ENCODE measurements at regions not wholly inside any gene's neighbourhood (a gene's known extent, or its start where the extent isn't known, plus 50 kb on each side); places are given as distances from the start of the nearest gene placed in this dataset.

DNA sequence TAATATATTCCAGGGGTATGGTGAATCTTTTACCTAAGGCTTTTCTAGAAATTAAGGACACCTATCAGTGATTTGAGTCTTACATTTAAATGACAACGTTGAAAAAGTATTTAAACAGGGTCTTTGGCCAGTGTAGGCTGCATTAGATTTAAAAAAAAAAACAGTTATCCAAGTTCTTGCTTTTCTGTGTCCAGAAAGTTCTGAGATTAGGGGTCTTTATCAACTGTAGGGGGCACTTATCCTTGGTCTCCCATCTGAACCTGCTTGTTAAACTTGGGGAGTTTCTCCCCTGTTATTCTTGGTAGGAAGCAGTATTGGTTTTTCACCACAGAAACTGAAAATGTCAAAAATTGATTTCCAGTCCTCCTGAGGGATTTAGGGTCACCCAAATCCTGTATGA is 155.9 kb upstream of the ZNF217 start:
- Mint-ChIP-seq H3K4me3 (ENCODE audit: low read depth, unreplicated experiment) (no peak overlapping the region), H3K27me3 (ENCODE audit: unreplicated experiment) (no peaks in the 10 kb centered on the region), H3K4me1 (ENCODE audit: low read depth, unreplicated experiment) (peaks cover 53% of the 10 kb centered on the region), H3K36me3 (ENCODE audit: insufficient read depth, unreplicated experiment) (peaks cover 6% of the 10 kb centered on the region), H3K27ac (ENCODE audit: unreplicated experiment) (peak overlapping the region; percentile 28), H3K9me3 (ENCODE audit: low read depth, unreplicated experiment) (no peaks in the 10 kb centered on the region)
- intact Hi-C loops (cut with micrococcal nuclease; ENCODE audit: unreplicated experiment): loop anchor here (10.0 kb wide), 1 partner anchor 315 kb away; no protein-coding TSS in a partner anchor
- CTCF ChIA-PET: interaction anchor here (0.6 to 2.1 kb wide), 5 partner anchors 11 to 191 kb away, joined by 3 to 12 read pairs (median 3); no protein-coding TSS in a partner anchor
- TF ChIP-seq CTCF (IDR thresholded peaks at IDR 0.05; ENCODE audit: unreplicated experiment): no peak
- no TSS peak for BruUV-seq (replicated peaks)
- DNase-seq: no peak

DNA sequence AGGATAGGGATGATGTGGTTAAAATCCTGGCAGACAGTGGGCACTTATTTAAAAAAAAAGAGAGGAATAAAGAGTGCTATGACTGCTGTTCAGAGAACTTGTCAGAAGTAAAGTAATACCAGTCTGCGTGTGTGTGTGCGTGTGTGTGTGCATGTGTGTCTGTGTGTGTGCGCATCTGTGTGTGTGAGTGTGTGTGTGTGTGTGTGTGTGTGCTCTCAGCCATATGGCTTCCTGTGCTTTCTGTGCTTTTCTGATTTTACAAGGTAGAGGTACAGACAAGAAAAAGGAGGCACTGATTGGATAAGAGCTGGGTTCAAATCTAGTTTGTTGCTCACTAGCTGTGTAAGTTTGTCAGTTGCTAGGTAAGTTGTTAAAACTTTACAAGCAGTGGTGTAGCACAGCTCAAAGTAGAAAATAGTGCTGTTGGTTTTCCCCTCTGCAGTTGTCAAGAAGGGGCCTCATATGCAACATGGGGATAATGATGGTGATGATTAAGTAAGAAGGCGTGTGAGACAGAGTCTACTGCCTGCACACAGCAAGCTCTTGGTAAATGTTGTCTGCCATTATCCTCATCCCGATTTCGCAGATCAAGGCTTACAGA is 155.3 kb upstream of the ZNF217 start:
- DNase-seq: no peak
- no TSS peak for BruUV-seq (replicated peaks)
- Mint-ChIP-seq H3K4me3 (ENCODE audit: low read depth, unreplicated experiment) (no peak overlapping the region), H3K27me3 (ENCODE audit: unreplicated experiment) (no peaks in the 10 kb centered on the region), H3K9me3 (ENCODE audit: low read depth, unreplicated experiment) (no peaks in the 10 kb centered on the region), H3K4me1 (ENCODE audit: low read depth, unreplicated experiment) (peaks cover 52% of the 10 kb centered on the region), H3K27ac (ENCODE audit: unreplicated experiment) (peak overlapping the region; percentile 28), H3K36me3 (ENCODE audit: insufficient read depth, unreplicated experiment) (peaks cover 6% of the 10 kb centered on the region)
- CTCF ChIA-PET: interaction anchor here (0.6 to 2.1 kb wide), 6 partner anchors 10 to 192 kb away, joined by 3 to 12 read pairs (median 4); no protein-coding TSS in a partner anchor
- intact Hi-C loops (cut with micrococcal nuclease; ENCODE audit: unreplicated experiment): loop anchor here (10.0 kb wide), 1 partner anchor 316 kb away; no protein-coding TSS in a partner anchor
- TF ChIP-seq CTCF (IDR thresholded peaks at IDR 0.05; ENCODE audit: unreplicated experiment): no peak

DNA sequence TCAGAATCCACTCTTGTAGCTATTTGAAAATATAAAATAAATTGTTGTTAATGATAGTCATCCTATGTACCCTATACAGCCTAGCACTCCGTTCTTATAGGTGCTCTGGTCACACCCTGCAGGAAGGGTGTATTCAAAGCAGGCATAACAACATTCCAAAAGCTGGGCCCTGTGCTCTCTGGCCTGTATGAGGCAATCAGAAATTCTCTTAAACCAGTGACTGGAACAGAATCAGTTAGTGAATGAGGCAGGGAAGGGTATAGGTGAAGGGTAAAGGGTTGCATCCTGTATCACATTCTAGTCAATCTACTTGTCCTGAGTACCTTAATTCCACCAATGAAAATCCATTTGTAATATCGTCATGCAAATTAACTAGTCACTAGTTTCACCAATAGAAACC is 154.5 kb upstream of the ZNF217 start:
- CTCF ChIA-PET: interaction anchor here (0.6 to 2.1 kb wide), 5 partner anchors 9 to 165 kb away, joined by 3 to 12 read pairs (median 3); no protein-coding TSS in a partner anchor
- no peak for DNase-seq
- no peak overlapping the region for H3K4me3 Mint-ChIP-seq (ENCODE audit: low read depth, unreplicated experiment)
- H3K4me1 Mint-ChIP-seq (ENCODE audit: low read depth, unreplicated experiment): peaks cover 51% of the 10 kb centered on the region
- H3K9me3 Mint-ChIP-seq (ENCODE audit: low read depth, unreplicated experiment): no peaks in the 10 kb centered on the region
- peak overlapping the region; percentile 28 for H3K27ac Mint-ChIP-seq (ENCODE audit: unreplicated experiment)
- H3K36me3 Mint-ChIP-seq (ENCODE audit: insufficient read depth, unreplicated experiment): peaks cover 6% of the 10 kb centered on the region
- BruUV-seq (replicated peaks): no TSS peak
- H3K27me3 Mint-ChIP-seq (ENCODE audit: unreplicated experiment): no peaks in the 10 kb centered on the region
- intact Hi-C loops (cut with micrococcal nuclease; ENCODE audit: unreplicated experiment): loop anchor here (10.0 kb wide), 1 partner anchor 317 kb away; no protein-coding TSS in a partner anchor
- TF ChIP-seq CTCF (IDR thresholded peaks at IDR 0.05; ENCODE audit: unreplicated experiment): no peak

- intact Hi-C loops (cut with micrococcal nuclease; ENCODE audit: unreplicated experiment): loop anchor here (10.0 kb wide), 1 partner anchor 321 kb away; no protein-coding TSS in a partner anchor
- peaks cover 22% of the 10 kb centered on the region for H3K36me3 Mint-ChIP-seq (ENCODE audit: insufficient read depth, unreplicated experiment)
- no peaks in the 10 kb centered on the region for H3K27me3 Mint-ChIP-seq (ENCODE audit: unreplicated experiment)
- CTCF ChIA-PET: no interaction called here
- H3K9me3 Mint-ChIP-seq (ENCODE audit: low read depth, unreplicated experiment): no peaks in the 10 kb centered on the region
- H3K4me3 Mint-ChIP-seq (ENCODE audit: low read depth, unreplicated experiment): no peak overlapping the region
- peaks cover 48% of the 10 kb centered on the region for H3K4me1 Mint-ChIP-seq (ENCODE audit: low read depth, unreplicated experiment)
- no peak for DNase-seq
- TF ChIP-seq CTCF (IDR thresholded peaks at IDR 0.05; ENCODE audit: unreplicated experiment): no peak
- no TSS peak for BruUV-seq (replicated peaks)
- no peak overlapping the region for H3K27ac Mint-ChIP-seq (ENCODE audit: unreplicated experiment)
These were observed 150.1 kb upstream of the ZNF217 start for GRCh38 chr20:53743607-53744260.

Data from Calu3 (cell line).